GM12891 (cell line): ENCODE measurements at regions not wholly inside any gene's neighbourhood (a gene's known extent, or its start where the extent isn't known, plus 50 kb on each side); places are given as distances from the start of the nearest gene placed in this dataset.

Experiments
- POLR2A ChIP-seq: IDR thresholded peaks from 2 replicates; pipeline ENCODE4 v1.6.1; 2011; ENCODE audit warnings: low read depth, low read length, control low read depth
- POLR2AphosphoS5 ChIP-seq: IDR thresholded peaks from 2 replicates; pipeline ENCODE4 v1.6.1; 2011; ENCODE audit warnings: low read depth, low read length, control low read depth
- TAF1 ChIP-seq: IDR thresholded peaks from 2 replicates; pipeline ENCODE4 v1.6.1; 2011; ENCODE audit warnings: low read depth, low read length, control low read depth

GRCh38 chr6:48311301-48311700 is 200.3 kb upstream of the PTCHD4 start:
- TF ChIP-seq TAF1 (no peak), POLR2A (no peak), POLR2AphosphoS5 (no peak)
